Small intestine (tissue), 7 donors: ENCODE measurements at regions not wholly inside any gene's neighbourhood (a gene's known extent, or its start where the extent isn't known, plus 50 kb on each side); places are given as distances from the start of the nearest gene placed in this dataset.
A peak's percentile ranks its signal among the peaks of the same experiment; 100 is the strongest.

Experiments
- DNase-seq, 2 donors: peaks; one replicate each; pipeline versions ENCODE4 v3.0.0 to v3.0.0-alpha.2; 2013
- FAIRE-seq: peaks from 2 replicates; lab custom pipeline; 2012; peaks lifted over from hg19 to GRCh38; lab: Jason Lieb, UNC
- H3K27ac ChIP-seq, 3 donors: one replicate each; pipeline ENCODE4 v1.5.1; 2013; ENCODE audit warnings: low read length in 2 of 3, mild to moderate bottlenecking in 2 of 3, control low read depth in 1 of 3, inconsistent platforms in 1 of 3, low read depth in 1 of 3, moderate library complexity in 1 of 3
- H3K27me3 ChIP-seq, 3 donors: one replicate each; pipeline ENCODE4 v1.6.1; 2013; ENCODE audit warnings: low read length in 3 of 3, inconsistent platforms in 1 of 3; ENCODE audit not compliant: control insufficient read depth in 3 of 3, insufficient read depth in 3 of 3
- H3K36me3 ChIP-seq, 3 donors: one replicate each; pipeline ENCODE4 v1.6.1; 2013; ENCODE audit warnings: low read length in 3 of 3, inconsistent platforms in 1 of 3, low read depth in 1 of 3, mild to moderate bottlenecking in 1 of 3, moderate library complexity in 1 of 3; ENCODE audit not compliant: control insufficient read depth in 3 of 3, insufficient read depth in 2 of 3
- H3K4me1 ChIP-seq, 3 donors: one replicate each; pipeline ENCODE4 v1.6.1; 2013; ENCODE audit warnings: low read length in 2 of 3, inconsistent platforms in 1 of 3, low read depth in 1 of 3, mild to moderate bottlenecking in 1 of 3, moderate library complexity in 1 of 3; ENCODE audit not compliant: control insufficient read depth in 3 of 3, insufficient read depth in 2 of 3
- H3K4me3 ChIP-seq, 3 donors: one replicate each; pipeline ENCODE4 v1.5.1; 2013; ENCODE audit warnings: low read length in 3 of 3, control low read depth in 1 of 3, inconsistent platforms in 1 of 3, low read depth in 1 of 3, mild to moderate bottlenecking in 1 of 3, moderate library complexity in 1 of 3
- H3K9me3 ChIP-seq, 2 donors: one replicate each; pipeline ENCODE4 v1.6.1; 2013; ENCODE audit warnings: low read depth in 1 of 2, low read length in 1 of 2; ENCODE audit not compliant: control insufficient read depth in 2 of 2, insufficient read depth in 1 of 2
- WGBS, 3 donors: extraction: QIAGEN DNeasy Blood & Tissue Kit; methylation state at CpG; one replicate each; pipeline ENCODE4 v1.1.7; 2013; 5-methylcytosine and 5-hydroxymethylcytosine counted together
- donor health status: healthy with polysubstance abuse.
- donor health status: control.
- donor health status: control.
- donor health status: Bipolar disorder and iron deficiency.
- donor health status: healthy.

- Histone ChIP-seq H3K27ac (no peak overlapping the region), H3K9me3 (no peaks in the 10 kb centered on the region), H3K4me1 (no peaks in the 10 kb centered on the region), H3K36me3 (no peaks in the 10 kb centered on the region), H3K27me3 (no peaks in the 10 kb centered on the region), H3K4me3 (no peak overlapping the region)
- WGBS, 3 donors = 72 to 77% (median 73%) methylated on average over 2 of the region's 2 CpGs
- FAIRE-seq = peak; percentile 23
- DNase-seq = no peak
These were observed 1608.6 kb upstream of the RAG2 start for GRCh38 chr11:38206663-38207062.

GRCh38 chr11:38191101-38191500 lies 1593.1 kb upstream of the RAG2 start:
- H3K27ac ChIP-seq = no peak overlapping the region
- H3K36me3 ChIP-seq = no peaks in the 10 kb centered on the region
- DNase-seq (no peak), FAIRE-seq (no peak)
- no peak overlapping the region for H3K4me3 ChIP-seq
- no peaks in the 10 kb centered on the region for H3K27me3 ChIP-seq
- no peaks in the 10 kb centered on the region for H3K9me3 ChIP-seq
- no peaks in the 10 kb centered on the region for H3K4me1 ChIP-seq
- WGBS, 3 donors = 91 to 97% (median 92%) methylated on average over 1 of the region's 1 CpG

DNA sequence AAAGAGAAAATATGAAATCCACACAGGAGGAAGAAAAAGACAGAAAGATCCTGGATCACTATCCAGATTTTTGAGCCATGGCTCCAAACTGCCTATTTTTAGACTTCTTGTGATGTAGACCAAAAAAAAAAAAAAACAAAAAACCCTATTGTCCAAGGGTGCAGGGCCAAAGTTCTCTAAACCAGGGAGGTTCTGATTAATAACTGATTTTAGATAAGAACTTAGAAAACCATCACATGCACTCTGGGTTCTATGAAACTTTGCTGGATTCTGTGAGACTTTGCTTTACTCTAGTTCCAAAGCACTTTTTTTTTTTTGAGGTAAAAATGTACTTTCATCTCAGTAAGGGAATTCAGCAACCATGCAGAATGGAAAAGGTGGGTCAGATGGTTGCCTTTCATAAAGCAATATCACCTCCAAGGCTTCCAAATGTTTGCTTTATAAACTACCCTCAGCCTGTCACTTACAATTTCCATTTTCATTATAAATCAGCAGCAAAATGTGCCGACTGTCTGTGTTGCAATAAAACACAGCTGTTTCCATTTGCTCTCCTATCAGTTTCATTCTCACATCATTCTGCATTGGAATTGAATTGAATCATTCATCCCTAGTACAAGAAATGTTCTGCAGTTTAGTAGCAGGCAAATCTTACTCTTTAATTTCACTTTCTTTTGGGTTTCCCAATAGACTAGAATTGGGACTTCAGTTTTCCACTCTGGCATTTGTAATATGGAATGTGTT lies 1584.3 kb upstream of the RAG2 start:
- H3K4me1 ChIP-seq = peaks cover 0 to 3% (median 0%) of the 10 kb centered on the region in 3 donors
- H3K36me3 ChIP-seq = no peaks in the 10 kb centered on the region
- H3K27ac ChIP-seq = no peak overlapping the region
- H3K4me3 ChIP-seq = no peak overlapping the region
- no peaks in the 10 kb centered on the region for H3K9me3 ChIP-seq
- DNase-seq = peak; percentile 3 to 28
- no peak for FAIRE-seq
- 0 to 15% (median 6%) methylated on average over 1 of the region's 1 CpG for WGBS, 3 donors
- H3K27me3 ChIP-seq = no peaks in the 10 kb centered on the region

GRCh38 chr11:38176686-38177322 lies 1578.8 kb upstream of the RAG2 start:
- 85 to 89% (median 88%) methylated on average over 12 of the region's 12 CpGs for WGBS, 3 donors
- Histone ChIP-seq H3K4me1 (peaks cover 0 to 3% (median 0%) of the 10 kb centered on the region in 3 donors), H3K36me3 (no peaks in the 10 kb centered on the region), H3K27me3 (no peaks in the 10 kb centered on the region), H3K9me3 (no peaks in the 10 kb centered on the region), H3K27ac (no peak overlapping the region), H3K4me3 (no peak overlapping the region)
- FAIRE-seq (no peak), DNase-seq (peak in 1 of 2 donors; percentile 66)

GRCh38 chr11:38173676-38174075 lies 1575.6 kb upstream of the RAG2 start:
- Histone ChIP-seq H3K9me3 (no peaks in the 10 kb centered on the region), H3K27me3 (no peaks in the 10 kb centered on the region), H3K36me3 (no peaks in the 10 kb centered on the region), H3K4me1 (no peaks in the 10 kb centered on the region), H3K27ac (no peak overlapping the region), H3K4me3 (no peak overlapping the region)
- 75 to 92% (median 90%) methylated on average over 8 of the region's 8 CpGs for WGBS, 3 donors
- FAIRE-seq (no peak), DNase-seq (no peak)

- no peak overlapping the region for H3K4me3 ChIP-seq
- no peaks in the 10 kb centered on the region for H3K4me1 ChIP-seq
- DNase-seq = no peak
- no peaks in the 10 kb centered on the region for H3K27me3 ChIP-seq
- no peaks in the 10 kb centered on the region for H3K9me3 ChIP-seq
- WGBS, 3 donors = 9 to 18% (median 9%) methylated on average over 1 of the region's 1 CpG
- no peaks in the 10 kb centered on the region for H3K36me3 ChIP-seq
- no peak overlapping the region for H3K27ac ChIP-seq
- FAIRE-seq = no peak
These were observed 1571.2 kb upstream of the RAG2 start for GRCh38 chr11:38169286-38169685.

GRCh38 chr11:38163526-38163925 lies 1565.5 kb upstream of the RAG2 start:
- no peaks in the 10 kb centered on the region for H3K36me3 ChIP-seq
- H3K4me1 ChIP-seq = no peaks in the 10 kb centered on the region
- no peaks in the 10 kb centered on the region for H3K9me3 ChIP-seq
- H3K4me3 ChIP-seq = no peak overlapping the region
- DNase-seq (no peak), FAIRE-seq (no peak)
- H3K27me3 ChIP-seq = no peaks in the 10 kb centered on the region
- no peak overlapping the region for H3K27ac ChIP-seq

DNA sequence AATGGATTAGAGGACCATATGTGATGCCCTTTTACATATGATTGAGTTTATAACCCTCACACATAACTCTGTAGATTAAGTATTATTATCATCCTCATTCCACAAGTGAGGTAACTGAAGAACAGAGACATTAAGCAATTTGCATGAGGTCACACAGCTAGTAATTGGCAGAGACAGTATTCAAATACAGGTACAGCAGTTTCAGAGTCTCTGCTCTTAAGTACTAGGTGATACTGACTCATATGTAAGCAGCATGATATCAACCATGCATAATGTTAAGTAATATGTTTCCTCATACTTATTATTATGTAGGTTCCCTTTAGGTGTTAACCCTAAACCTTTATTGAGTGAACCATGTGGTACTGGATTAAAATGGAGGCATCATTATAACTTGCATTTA lies 1562.4 kb upstream of the RAG2 start:
- H3K4me3 ChIP-seq = no peak overlapping the region
- DNase-seq = no peak
- no peak overlapping the region for H3K27ac ChIP-seq
- FAIRE-seq = no peak
- H3K27me3 ChIP-seq = no peaks in the 10 kb centered on the region
- no peaks in the 10 kb centered on the region for H3K4me1 ChIP-seq
- H3K9me3 ChIP-seq = no peaks in the 10 kb centered on the region
- H3K36me3 ChIP-seq = no peaks in the 10 kb centered on the region
